ENCODE measurements at regions not wholly inside any gene's neighbourhood (a gene's known extent, or its start where the extent isn't known, plus 50 kb on each side); places are given as distances from the start of the nearest gene placed in this dataset.

DNA sequence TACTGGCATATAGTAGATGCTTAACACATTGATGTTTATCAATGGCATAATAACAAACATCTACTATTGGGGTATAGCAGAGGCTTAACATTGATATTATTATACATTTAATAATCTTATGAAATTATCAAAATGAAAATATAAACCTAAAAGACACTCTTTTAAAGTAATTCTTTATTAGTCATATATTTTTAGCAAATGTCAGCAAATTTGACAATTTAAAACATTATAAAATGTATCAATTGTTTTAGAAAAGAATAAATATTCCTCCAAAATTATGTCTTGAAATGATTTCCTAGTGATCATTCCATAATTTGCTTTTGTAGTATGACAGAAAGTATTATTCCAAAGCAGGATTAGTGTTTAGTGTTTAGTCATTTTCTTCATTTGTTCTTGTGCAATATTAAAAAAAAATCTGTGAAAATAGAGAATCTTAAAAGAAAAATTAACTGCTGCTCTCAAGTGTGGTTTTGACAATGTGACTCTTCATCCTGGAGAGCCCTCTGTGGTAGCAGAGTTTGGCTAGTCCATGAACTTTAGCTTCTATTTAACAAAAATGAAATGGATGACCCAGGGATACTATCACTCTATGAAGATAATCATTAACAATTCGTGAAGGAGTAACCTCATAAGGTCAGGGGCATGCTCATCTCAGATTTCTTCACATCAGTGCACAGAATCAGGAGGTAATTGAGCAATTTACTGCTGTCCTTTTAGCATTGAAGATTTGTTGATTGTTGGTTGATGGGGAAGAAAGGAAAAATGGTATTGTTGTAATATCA, 1018.5 kb downstream of the LRFN5 start:
- TF ChIP-seq, protein P1, sequence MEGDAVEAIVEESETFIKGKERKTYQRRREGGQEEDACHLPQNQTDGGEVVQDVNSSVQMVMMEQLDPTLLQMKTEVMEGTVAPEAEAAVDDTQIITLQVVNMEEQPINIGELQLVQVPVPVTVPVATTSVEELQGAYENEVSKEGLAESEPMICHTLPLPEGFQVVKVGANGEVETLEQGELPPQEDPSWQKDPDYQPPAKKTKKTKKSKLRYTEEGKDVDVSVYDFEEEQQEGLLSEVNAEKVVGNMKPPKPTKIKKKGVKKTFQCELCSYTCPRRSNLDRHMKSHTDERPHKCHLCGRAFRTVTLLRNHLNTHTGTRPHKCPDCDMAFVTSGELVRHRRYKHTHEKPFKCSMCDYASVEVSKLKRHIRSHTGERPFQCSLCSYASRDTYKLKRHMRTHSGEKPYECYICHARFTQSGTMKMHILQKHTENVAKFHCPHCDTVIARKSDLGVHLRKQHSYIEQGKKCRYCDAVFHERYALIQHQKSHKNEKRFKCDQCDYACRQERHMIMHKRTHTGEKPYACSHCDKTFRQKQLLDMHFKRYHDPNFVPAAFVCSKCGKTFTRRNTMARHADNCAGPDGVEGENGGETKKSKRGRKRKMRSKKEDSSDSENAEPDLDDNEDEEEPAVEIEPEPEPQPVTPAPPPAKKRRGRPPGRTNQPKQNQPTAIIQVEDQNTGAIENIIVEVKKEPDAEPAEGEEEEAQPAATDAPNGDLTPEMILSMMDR (IDR thresholded peaks at IDR 0.05) = no peak
- TF ChIP-seq POLR2A (IDR thresholded peaks at IDR 0.05) = no peak

All from lower leg skin (tissue), 3 donors.